ENCODE measurements at regions not wholly inside any gene's neighbourhood (a gene's known extent, or its start where the extent isn't known, plus 50 kb on each side); places are given as distances from the start of the nearest gene placed in this dataset.
"Not testable (repeated sequence)": the region's sequence is repeated elsewhere in the genome, so short reads cannot be mapped to it uniquely, and the experiment has no call there.

DNA sequence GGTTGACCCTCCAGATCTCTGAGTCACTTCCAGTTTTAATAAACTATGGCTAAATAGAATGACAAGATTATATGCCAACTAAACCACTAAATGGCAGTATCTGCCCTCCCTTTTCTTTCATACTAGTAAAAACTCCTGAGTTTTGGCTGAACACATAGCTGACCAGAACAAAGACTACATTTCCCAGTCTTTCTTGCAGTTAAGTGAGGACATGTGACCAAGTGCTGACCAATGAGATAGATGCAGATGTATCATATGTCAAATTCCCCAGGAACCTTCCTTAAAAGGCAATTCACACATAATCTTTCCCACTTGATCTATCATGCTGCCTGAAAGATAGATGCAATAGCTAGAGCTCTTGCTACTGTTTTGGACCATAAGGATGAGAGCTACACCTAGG, 191.3 kb downstream of the SHOX2 start:
- Histone ChIP-seq H3K27me3 (ENCODE audit: insufficient read depth, low read length) (no peaks in the 10 kb centered on the region), H3K4me1 (ENCODE audit: insufficient read depth, low read length) (peaks cover 3% of the 10 kb centered on the region), H3K36me3 (ENCODE audit: insufficient read depth, low read length) (no peaks in the 10 kb centered on the region), H3K4me3 (ENCODE audit: low read length) (no peak overlapping the region), H2AFZ (ENCODE audit: low read depth, low read length) (no peak overlapping the region), H3K9me3 (ENCODE audit: low read length) (no peaks in the 10 kb centered on the region)

DNA sequence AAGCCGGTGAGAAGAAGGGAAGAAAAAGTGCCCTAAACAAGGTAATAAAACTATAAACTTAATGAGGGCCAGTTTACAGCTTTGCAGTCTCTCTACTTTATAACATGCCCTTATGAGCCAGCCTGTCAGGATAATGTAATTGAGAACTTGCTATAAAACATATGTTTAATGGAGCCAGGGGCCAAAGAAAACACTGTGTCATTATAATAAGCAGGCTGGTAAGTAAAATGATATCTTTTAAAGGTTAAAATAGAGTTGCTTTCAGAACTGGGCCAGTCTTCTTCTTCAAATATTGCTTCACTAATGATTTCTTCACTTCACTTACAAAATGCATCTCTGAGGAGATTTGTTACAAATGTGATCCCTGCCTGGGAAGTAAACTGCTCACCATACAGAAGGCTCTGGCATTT, 192.5 kb downstream of the SHOX2 start:
- Histone ChIP-seq H3K4me1 (ENCODE audit: insufficient read depth, low read length) (peaks cover 3% of the 10 kb centered on the region), H3K36me3 (ENCODE audit: insufficient read depth, low read length) (no peaks in the 10 kb centered on the region), H3K27me3 (ENCODE audit: insufficient read depth, low read length) (no peaks in the 10 kb centered on the region), H3K9me3 (ENCODE audit: low read length) (no peaks in the 10 kb centered on the region), H2AFZ (ENCODE audit: low read depth, low read length) (no peak overlapping the region), H3K4me3 (ENCODE audit: low read length) (no peak overlapping the region)

DNA sequence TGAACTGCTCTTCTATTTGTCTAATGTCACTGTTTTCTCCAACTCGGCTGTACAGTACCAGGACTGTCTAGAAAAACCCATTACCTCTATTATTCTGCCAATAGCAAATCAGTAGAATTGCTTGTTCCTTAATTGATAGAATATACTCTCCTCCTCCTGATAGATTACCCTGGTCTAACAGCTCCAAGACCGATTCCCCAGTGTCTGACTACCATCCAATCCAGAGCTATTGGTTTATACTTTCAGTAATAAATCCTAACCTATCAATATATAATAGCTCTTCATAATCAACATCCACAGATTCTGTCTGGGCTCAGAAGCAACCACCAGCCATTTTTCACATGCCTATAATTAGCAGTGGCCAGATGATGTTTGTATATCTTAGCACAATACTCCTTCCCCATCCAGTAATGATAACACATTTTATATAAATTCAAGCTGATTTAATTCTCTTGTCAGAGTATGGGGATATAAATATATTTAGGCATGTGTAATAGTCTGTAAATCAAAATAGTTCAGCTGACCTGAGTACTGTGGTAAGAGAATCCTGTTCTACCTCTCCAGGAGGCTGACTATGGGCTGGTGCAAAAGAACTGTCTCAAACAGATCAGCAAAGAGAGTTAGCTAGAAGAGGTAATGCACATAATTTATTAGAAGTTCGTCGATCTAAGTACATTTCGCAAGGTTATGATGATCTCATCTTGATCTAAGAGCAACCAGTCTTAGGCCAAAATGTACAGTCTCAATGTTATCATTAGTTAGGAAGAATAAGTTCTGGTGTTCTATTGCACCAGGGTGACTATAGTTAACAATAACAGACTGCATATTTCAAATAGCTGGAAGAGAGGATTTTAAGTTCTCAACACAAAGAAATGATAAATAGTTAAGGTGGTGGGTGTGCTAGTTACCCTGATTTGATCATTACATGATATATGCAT, 193.4 kb downstream of the SHOX2 start:
- Histone ChIP-seq H3K36me3 (ENCODE audit: insufficient read depth, low read length) (no peaks in the 10 kb centered on the region), H2AFZ (ENCODE audit: low read depth, low read length) (no peak overlapping the region), H3K9me3 (ENCODE audit: low read length) (no peaks in the 10 kb centered on the region), H3K27me3 (ENCODE audit: insufficient read depth, low read length) (no peaks in the 10 kb centered on the region), H3K4me1 (ENCODE audit: insufficient read depth, low read length) (peaks cover 3% of the 10 kb centered on the region), H3K4me3 (ENCODE audit: low read length) (no peak overlapping the region)

DNA sequence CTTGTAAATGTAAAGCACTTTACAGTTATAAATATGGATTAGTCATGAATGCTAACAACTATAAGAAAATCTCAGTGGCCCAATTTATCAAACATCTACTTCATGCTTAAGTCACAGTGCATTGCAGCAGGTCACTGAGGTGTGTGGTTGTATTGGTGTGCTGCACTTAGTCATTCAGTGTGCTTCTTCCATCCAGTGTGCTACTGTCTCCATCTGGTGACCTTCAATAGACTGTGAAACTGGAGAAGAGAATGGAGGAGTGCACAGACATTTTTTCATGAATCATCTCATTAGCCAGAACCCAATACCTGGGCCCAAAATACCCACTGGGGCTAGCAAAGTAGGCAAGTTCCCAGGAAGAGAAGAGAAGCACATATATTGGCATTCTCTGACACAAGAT, 199.6 kb downstream of the SHOX2 start:
- Histone ChIP-seq H3K36me3 (ENCODE audit: insufficient read depth, low read length) (no peaks in the 10 kb centered on the region), H2AFZ (ENCODE audit: low read depth, low read length) (no peak overlapping the region), H3K4me3 (ENCODE audit: low read length) (no peak overlapping the region), H3K27me3 (ENCODE audit: insufficient read depth, low read length) (no peaks in the 10 kb centered on the region), H3K4me1 (ENCODE audit: insufficient read depth, low read length) (no peaks in the 10 kb centered on the region), H3K9me3 (ENCODE audit: low read length) (no peaks in the 10 kb centered on the region)

DNA sequence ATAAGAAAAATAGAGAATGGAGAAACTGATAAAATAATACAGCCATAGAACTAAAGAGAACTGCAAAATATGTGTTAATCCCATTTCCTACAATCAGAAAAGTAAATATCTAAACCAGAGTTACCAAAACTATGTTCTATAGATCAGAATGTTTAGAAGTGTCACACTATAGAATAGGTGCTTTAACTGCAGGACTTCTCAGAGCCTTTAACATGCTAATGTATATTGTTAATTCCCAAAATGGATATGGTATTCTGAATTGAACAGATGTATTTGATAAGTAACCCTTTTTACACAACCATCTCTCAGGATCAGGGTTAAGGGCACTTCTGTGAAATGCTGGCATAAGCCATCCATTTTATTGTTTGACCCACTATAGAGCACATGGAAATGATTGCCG, 200.3 kb downstream of the SHOX2 start:
- Histone ChIP-seq H3K36me3 (ENCODE audit: insufficient read depth, low read length) (no peaks in the 10 kb centered on the region), H3K9me3 (ENCODE audit: low read length) (no peaks in the 10 kb centered on the region), H3K4me3 (ENCODE audit: low read length) (no peak overlapping the region), H3K4me1 (ENCODE audit: insufficient read depth, low read length) (no peaks in the 10 kb centered on the region), H2AFZ (ENCODE audit: low read depth, low read length) (no peak overlapping the region), H3K27me3 (ENCODE audit: insufficient read depth, low read length) (no peaks in the 10 kb centered on the region)

DNA sequence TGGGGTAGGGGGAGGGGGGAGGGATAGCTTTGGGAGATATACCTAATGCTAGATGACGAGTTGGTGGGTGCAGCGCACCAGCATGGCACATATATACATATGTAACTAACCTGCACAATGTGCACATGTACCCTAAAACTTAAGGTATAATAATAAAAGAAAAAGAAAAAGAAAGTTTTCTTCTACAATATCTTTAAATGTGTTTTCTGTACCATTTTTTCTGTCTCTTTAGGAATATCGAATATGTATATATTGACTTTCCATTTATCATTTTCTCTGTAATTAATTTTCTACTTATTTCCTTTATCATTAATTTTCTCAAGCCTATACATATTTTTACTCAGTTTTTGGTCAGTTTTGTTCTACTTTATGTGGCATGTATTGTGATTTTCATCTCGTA, 203.5 kb downstream of the SHOX2 start:
- H3K4me1 ChIP-seq (ENCODE audit: insufficient read depth, low read length); H3K36me3 ChIP-seq (ENCODE audit: insufficient read depth, low read length); H2AFZ ChIP-seq (ENCODE audit: low read depth, low read length); H3K4me3 ChIP-seq (ENCODE audit: low read length); H3K9me3 ChIP-seq (ENCODE audit: low read length); H3K27me3 ChIP-seq (ENCODE audit: insufficient read depth, low read length): not testable (repeated sequence)

DNA sequence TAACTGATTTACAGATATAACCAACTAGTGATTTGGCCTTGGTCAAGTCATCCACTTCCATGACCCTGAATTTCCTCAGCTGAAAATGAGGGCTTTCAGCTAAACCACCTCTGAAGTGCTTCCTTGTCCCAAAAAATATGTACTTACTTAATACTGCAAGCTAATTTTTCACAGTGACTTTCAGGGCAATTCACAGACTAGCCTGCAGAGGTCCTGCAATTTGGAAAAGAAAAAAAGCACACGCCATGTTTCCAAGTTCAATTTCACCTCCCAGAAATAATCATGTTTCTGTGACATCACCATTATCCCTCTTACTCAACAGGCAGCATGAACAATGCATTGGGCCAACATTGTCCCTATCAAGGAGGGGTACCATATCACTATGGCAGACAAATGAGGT, 218.2 kb downstream of the SHOX2 start:
- Histone ChIP-seq H3K4me1 (ENCODE audit: insufficient read depth, low read length) (no peaks in the 10 kb centered on the region), H2AFZ (ENCODE audit: low read depth, low read length) (no peak overlapping the region), H3K4me3 (ENCODE audit: low read length) (no peak overlapping the region), H3K27me3 (ENCODE audit: insufficient read depth, low read length) (no peaks in the 10 kb centered on the region), H3K9me3 (ENCODE audit: low read length) (no peaks in the 10 kb centered on the region), H3K36me3 (ENCODE audit: insufficient read depth, low read length) (no peaks in the 10 kb centered on the region)

DNA sequence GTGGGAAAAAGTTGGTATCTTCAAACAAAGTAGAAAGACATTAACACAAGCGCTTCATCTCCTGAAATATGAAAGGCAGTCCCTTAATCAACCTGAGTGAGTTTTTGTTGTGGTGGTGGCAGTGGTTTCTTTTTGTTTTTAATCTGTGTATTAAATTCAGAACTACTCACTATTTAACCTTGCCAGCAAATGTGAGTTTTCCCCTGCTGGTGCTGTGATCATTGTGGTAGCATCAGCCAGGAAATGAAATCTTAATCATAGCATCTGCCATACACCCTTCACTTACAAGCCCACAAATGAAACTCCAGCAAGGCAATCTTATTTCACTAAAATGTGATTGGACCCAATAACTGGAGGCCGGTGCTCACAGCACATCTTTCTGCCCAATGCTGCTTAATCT, 229.7 kb downstream of the SHOX2 start:
- no peaks in the 10 kb centered on the region for H3K9me3 ChIP-seq (ENCODE audit: low read length)
- H3K36me3 ChIP-seq (ENCODE audit: insufficient read depth, low read length) = no peaks in the 10 kb centered on the region
- no peak overlapping the region for H3K4me3 ChIP-seq (ENCODE audit: low read length)
- H3K4me1 ChIP-seq (ENCODE audit: insufficient read depth, low read length) = no peaks in the 10 kb centered on the region
- no peaks in the 10 kb centered on the region for H3K27me3 ChIP-seq (ENCODE audit: insufficient read depth, low read length)
- H2AFZ ChIP-seq (ENCODE audit: low read depth, low read length) = no peak overlapping the region

DNA sequence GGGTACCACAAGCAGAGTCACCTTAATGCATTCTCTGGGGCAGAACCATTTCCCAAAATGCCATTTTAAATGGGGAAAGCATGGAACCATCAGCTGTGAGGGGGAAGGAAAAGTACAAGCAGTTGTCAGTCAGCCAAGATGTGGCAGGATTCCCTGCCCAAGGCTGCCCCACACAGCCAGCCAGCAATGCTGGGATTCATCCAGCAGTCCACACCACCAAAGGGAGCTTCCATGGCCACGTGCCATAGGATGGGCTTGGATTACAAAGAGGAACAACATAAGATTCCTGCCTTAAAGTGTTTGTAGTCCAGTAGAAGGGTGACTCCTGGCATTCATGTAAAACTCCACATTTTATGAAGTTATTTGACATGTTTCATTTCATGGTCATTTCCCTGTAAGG, 233.3 kb downstream of the SHOX2 start:
- H3K9me3 ChIP-seq (ENCODE audit: low read length) = no peaks in the 10 kb centered on the region
- no peak overlapping the region for H2AFZ ChIP-seq (ENCODE audit: low read depth, low read length)
- H3K4me1 ChIP-seq (ENCODE audit: insufficient read depth, low read length) = no peaks in the 10 kb centered on the region
- H3K4me3 ChIP-seq (ENCODE audit: low read length) = no peak overlapping the region
- H3K27me3 ChIP-seq (ENCODE audit: insufficient read depth, low read length) = no peaks in the 10 kb centered on the region
- no peaks in the 10 kb centered on the region for H3K36me3 ChIP-seq (ENCODE audit: insufficient read depth, low read length)

DNA sequence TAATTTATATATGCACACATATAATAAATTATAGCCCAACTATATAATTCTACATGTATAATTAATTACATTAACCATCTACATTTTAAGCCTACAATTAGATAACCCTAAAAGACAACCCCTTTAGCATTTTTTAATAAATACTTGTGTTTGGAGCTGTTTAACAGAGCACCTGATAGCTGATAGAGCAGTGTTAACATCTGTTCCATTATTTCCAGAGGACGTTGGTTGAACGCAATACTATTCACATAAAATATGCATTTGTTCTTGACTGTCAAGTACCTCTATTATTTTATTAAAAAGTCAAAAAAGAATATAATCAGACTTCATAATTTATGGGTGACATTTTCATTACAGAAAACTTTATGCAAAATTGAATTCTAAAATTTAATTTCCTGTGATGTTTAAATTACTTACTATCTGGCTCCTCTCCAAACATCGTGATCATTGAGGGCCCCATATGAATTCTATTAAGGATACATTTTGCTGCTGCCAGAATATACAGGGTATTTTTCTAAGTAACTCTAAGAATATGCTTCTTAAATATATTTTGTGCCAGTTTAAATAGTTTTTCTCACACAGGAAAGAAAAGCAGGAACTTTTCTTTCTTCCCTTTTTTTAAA, 234.3 kb downstream of the SHOX2 start:
- Histone ChIP-seq H3K4me3 (ENCODE audit: low read length) (no peak overlapping the region), H3K9me3 (ENCODE audit: low read length) (no peaks in the 10 kb centered on the region), H3K36me3 (ENCODE audit: insufficient read depth, low read length) (no peaks in the 10 kb centered on the region), H2AFZ (ENCODE audit: low read depth, low read length) (no peak overlapping the region), H3K4me1 (ENCODE audit: insufficient read depth, low read length) (no peaks in the 10 kb centered on the region), H3K27me3 (ENCODE audit: insufficient read depth, low read length) (no peaks in the 10 kb centered on the region)

DNA sequence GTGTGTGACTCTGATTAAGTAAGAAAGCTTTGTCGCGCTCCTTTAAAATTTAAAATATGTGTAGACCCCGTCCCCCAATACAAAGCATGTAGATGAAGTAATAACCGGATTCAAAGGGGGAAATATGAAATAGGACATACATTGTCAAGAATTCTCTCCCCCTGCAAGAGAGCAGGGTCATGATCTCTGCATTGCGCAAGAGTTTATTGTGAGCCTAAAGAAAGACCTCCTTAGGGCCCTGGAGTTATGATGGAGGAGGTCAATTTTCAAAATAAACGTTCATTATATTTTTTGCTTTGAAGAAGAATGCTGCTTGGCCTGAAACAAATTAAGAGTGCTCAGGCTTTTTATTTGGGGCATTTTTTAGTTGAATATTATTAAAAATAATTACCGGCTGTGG, 235.0 kb downstream of the SHOX2 start:
- Histone ChIP-seq H3K36me3 (ENCODE audit: insufficient read depth, low read length) (no peaks in the 10 kb centered on the region), H3K9me3 (ENCODE audit: low read length) (no peaks in the 10 kb centered on the region), H2AFZ (ENCODE audit: low read depth, low read length) (no peak overlapping the region), H3K27me3 (ENCODE audit: insufficient read depth, low read length) (no peaks in the 10 kb centered on the region), H3K4me3 (ENCODE audit: low read length) (no peak overlapping the region), H3K4me1 (ENCODE audit: insufficient read depth, low read length) (no peaks in the 10 kb centered on the region)

DNA sequence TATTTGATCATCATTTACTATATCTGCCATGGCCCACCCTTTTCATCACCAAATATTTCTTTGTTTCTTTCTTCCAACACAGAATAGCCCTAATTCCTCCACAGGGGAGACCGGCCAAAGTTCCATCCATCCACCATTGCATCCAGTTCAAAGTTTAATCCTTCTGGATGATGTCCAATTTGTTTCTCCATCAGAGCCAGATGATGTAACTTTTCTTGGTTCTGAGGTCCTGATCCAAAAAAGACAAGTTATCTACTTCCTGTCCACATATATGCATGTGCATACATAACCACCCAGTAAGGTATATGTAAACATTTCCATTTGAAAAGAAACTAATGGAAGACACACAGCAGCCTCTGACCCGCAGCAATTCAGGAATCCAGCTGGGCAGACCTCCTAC, 237.3 kb downstream of the SHOX2 start:
- H3K9me3 ChIP-seq (ENCODE audit: low read length) = no peaks in the 10 kb centered on the region
- no peaks in the 10 kb centered on the region for H3K36me3 ChIP-seq (ENCODE audit: insufficient read depth, low read length)
- H3K4me3 ChIP-seq (ENCODE audit: low read length) = no peak overlapping the region
- H3K4me1 ChIP-seq (ENCODE audit: insufficient read depth, low read length) = peaks cover 5% of the 10 kb centered on the region
- H2AFZ ChIP-seq (ENCODE audit: low read depth, low read length) = no peak overlapping the region
- no peaks in the 10 kb centered on the region for H3K27me3 ChIP-seq (ENCODE audit: insufficient read depth, low read length)

DNA sequence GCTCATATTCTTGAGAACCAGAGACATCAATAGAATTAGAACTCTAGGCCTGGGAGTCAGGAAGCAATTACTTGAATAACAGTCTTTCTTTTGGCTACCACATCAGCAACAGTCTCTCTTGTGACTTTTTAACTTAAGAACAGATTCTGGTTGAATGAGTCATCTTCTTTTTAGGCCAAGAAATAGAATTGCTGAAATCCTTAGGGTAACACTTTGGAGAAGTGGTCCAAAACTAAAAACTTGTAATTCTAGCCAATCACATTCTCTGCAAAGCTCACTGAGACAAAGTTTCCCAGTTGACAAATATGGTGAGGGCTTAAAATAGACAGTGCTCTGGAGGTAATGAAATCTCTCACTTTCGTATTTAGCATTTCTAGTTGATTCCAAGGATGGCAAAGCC, 238.0 kb downstream of the SHOX2 start:
- Histone ChIP-seq H3K4me1 (ENCODE audit: insufficient read depth, low read length) (peaks cover 5% of the 10 kb centered on the region), H3K9me3 (ENCODE audit: low read length) (no peaks in the 10 kb centered on the region), H2AFZ (ENCODE audit: low read depth, low read length) (no peak overlapping the region), H3K36me3 (ENCODE audit: insufficient read depth, low read length) (no peaks in the 10 kb centered on the region), H3K4me3 (ENCODE audit: low read length) (no peak overlapping the region), H3K27me3 (ENCODE audit: insufficient read depth, low read length) (no peaks in the 10 kb centered on the region)
